ENCODE measurements at regions not wholly inside any gene's neighbourhood (a gene's known extent, or its start where the extent isn't known, plus 50 kb on each side); places are given as distances from the start of the nearest gene placed in this dataset.

GRCh38 chr4:121554382-121554781, 142.4 kb downstream of the ANXA5 start:
- no peak overlapping the region for H3K27ac ChIP-seq

GRCh38 chr4:121551881-121552280, 144.9 kb downstream of the ANXA5 start:
- H3K4me2 ChIP-seq (ENCODE audit: low read length): no peak overlapping the region
- no peaks in the 10 kb centered on the region for H3K27me3 ChIP-seq (ENCODE audit: control insufficient read depth, insufficient read depth, low read length)
- no peaks in the 10 kb centered on the region for H3K79me2 ChIP-seq
- H3K4me1 ChIP-seq: no peaks in the 10 kb centered on the region
- H3K36me3 ChIP-seq (ENCODE audit: control insufficient read depth, insufficient read depth, low read length): no peaks in the 10 kb centered on the region
- TF ChIP-seq CTCF (IDR thresholded peaks at IDR 0.05): no peak
- H3K27ac ChIP-seq: no peak overlapping the region
- H2AFZ ChIP-seq: no peak overlapping the region
- no peak overlapping the region for H3K9ac ChIP-seq
- no peak overlapping the region for H3K4me3 ChIP-seq (ENCODE audit: low read depth, low read length)
- no peaks in the 10 kb centered on the region for H3K9me3 ChIP-seq (ENCODE audit: control insufficient read depth, low read length)

More at GRCh38 chr4:121554382-121554781, 142.4 kb downstream of the ANXA5 start:
- Histone ChIP-seq H3K79me2 (no peaks in the 10 kb centered on the region), H3K4me3 (ENCODE audit: low read depth, low read length) (no peak overlapping the region), H3K36me3 (ENCODE audit: control insufficient read depth, insufficient read depth, low read length) (no peaks in the 10 kb centered on the region), H3K4me1 (no peaks in the 10 kb centered on the region), H3K4me2 (ENCODE audit: low read length) (no peak overlapping the region), H3K27me3 (ENCODE audit: control insufficient read depth, insufficient read depth, low read length) (no peaks in the 10 kb centered on the region), H3K9ac (no peak overlapping the region), H3K9me3 (ENCODE audit: control insufficient read depth, low read length) (no peaks in the 10 kb centered on the region), H2AFZ (no peak overlapping the region)
- TF ChIP-seq CTCF (IDR thresholded peaks at IDR 0.05): no peak

GRCh38 chr4:121551271-121551670, 145.5 kb downstream of the ANXA5 start:
- Histone ChIP-seq H3K9ac (no peak overlapping the region), H3K4me2 (ENCODE audit: low read length) (no peak overlapping the region), H3K9me3 (ENCODE audit: control insufficient read depth, low read length) (no peaks in the 10 kb centered on the region), H3K27ac (no peak overlapping the region), H3K36me3 (ENCODE audit: control insufficient read depth, insufficient read depth, low read length) (no peaks in the 10 kb centered on the region), H3K4me3 (ENCODE audit: low read depth, low read length) (no peak overlapping the region), H3K4me1 (no peaks in the 10 kb centered on the region), H3K79me2 (no peaks in the 10 kb centered on the region), H2AFZ (no peak overlapping the region), H3K27me3 (ENCODE audit: control insufficient read depth, insufficient read depth, low read length) (no peaks in the 10 kb centered on the region)
- no peak for TF ChIP-seq CTCF (IDR thresholded peaks at IDR 0.05)

GRCh38 chr4:121541696-121542095, 155.1 kb downstream of the ANXA5 start:
- Histone ChIP-seq H3K9ac (no peak overlapping the region), H3K27me3 (ENCODE audit: control insufficient read depth, insufficient read depth, low read length) (no peaks in the 10 kb centered on the region), H3K36me3 (ENCODE audit: control insufficient read depth, insufficient read depth, low read length) (no peaks in the 10 kb centered on the region), H3K4me2 (ENCODE audit: low read length) (no peak overlapping the region), H3K4me3 (ENCODE audit: low read depth, low read length) (no peak overlapping the region), H3K9me3 (ENCODE audit: control insufficient read depth, low read length) (no peaks in the 10 kb centered on the region), H3K27ac (no peak overlapping the region), H2AFZ (no peak overlapping the region), H3K4me1 (no peaks in the 10 kb centered on the region), H3K79me2 (no peaks in the 10 kb centered on the region)
- no peak for TF ChIP-seq CTCF (IDR thresholded peaks at IDR 0.05)

- TF ChIP-seq CTCF (IDR thresholded peaks at IDR 0.05): no peak
- Histone ChIP-seq H3K4me2 (ENCODE audit: low read length) (no peak overlapping the region), H3K9me3 (ENCODE audit: control insufficient read depth, low read length) (no peaks in the 10 kb centered on the region), H3K27me3 (ENCODE audit: control insufficient read depth, insufficient read depth, low read length) (no peaks in the 10 kb centered on the region), H3K36me3 (ENCODE audit: control insufficient read depth, insufficient read depth, low read length) (no peaks in the 10 kb centered on the region), H3K4me3 (ENCODE audit: low read depth, low read length) (no peak overlapping the region), H3K9ac (no peak overlapping the region), H3K79me2 (no peaks in the 10 kb centered on the region), H2AFZ (no peak overlapping the region), H3K4me1 (no peaks in the 10 kb centered on the region), H3K27ac (no peak overlapping the region)
These were observed 154.5 kb upstream of the QRFPR start for GRCh38 chr4:121535351-121535750.

Data from parathyroid adenoma (tissue), 2 donors.